ENCODE measurements at regions not wholly inside any gene's neighbourhood (a gene's known extent, or its start where the extent isn't known, plus 50 kb on each side); places are given as distances from the start of the nearest gene placed in this dataset.
A peak's percentile ranks its signal among the peaks of the same experiment; 100 is the strongest.

- ChIA-PET CTCF (no interaction called here), POLR2A (ENCODE audit: unreplicated experiment) (no interaction called here)
- Histone ChIP-seq H3K4me2 (no peak overlapping the region), H3F3A (ENCODE audit: insufficient read depth, low read depth) (no peaks in the 10 kb centered on the region), H3K9me2 (ENCODE audit: insufficient read depth) (no peaks in the 10 kb centered on the region), H2AFZ (no peak overlapping the region), H3K9me3 (ENCODE audit: insufficient read depth, low read depth) (no peaks in the 10 kb centered on the region), H3K27me3 (ENCODE audit: insufficient read depth, low read depth) (no peaks in the 10 kb centered on the region), H3K36me3 (ENCODE audit: low read depth) (no peaks in the 10 kb centered on the region), H3K27ac (no peak overlapping the region), H3K79me2 (ENCODE audit: low read depth) (no peaks in the 10 kb centered on the region), H3K4me1 (replicated peaks; ENCODE audit: insufficient read depth) (no peaks in the 10 kb centered on the region), H4K20me1 (ENCODE audit: insufficient read depth) (no peaks in the 10 kb centered on the region), H3K4me3 (no peak overlapping the region)
- no peak for TF ChIP-seq EZH2 (IDR thresholded peaks at IDR 0.05; ENCODE audit: low read depth)
- no peak for TF ChIP-seq CTCF (conservative IDR thresholded peaks at IDR 0.05)
- no TSS peak for BruUV-seq (replicated peaks)
- intact Hi-C loops (cut with micrococcal nuclease; ENCODE audit: unreplicated experiment): no loop called here
- DNase-seq: no peak
Observed at GRCh38 chr2:189268763-189269162, 89.2 kb upstream of the COL5A2 start.

- Histone ChIP-seq H3K9me3 (ENCODE audit: insufficient read depth, low read depth) (no peaks in the 10 kb centered on the region), H4K20me1 (ENCODE audit: insufficient read depth) (no peaks in the 10 kb centered on the region), H3K4me3 (no peak overlapping the region), H3K9me2 (ENCODE audit: insufficient read depth) (no peaks in the 10 kb centered on the region), H2AFZ (no peak overlapping the region), H3F3A (ENCODE audit: insufficient read depth, low read depth) (no peaks in the 10 kb centered on the region), H3K79me2 (ENCODE audit: low read depth) (no peaks in the 10 kb centered on the region), H3K27ac (no peak overlapping the region), H3K4me1 (replicated peaks; ENCODE audit: insufficient read depth) (0 out of 2 replicates have a peak, but pooled peaks cover 3% of the 10 kb centered on the region), H3K36me3 (ENCODE audit: low read depth) (no peaks in the 10 kb centered on the region), H3K27me3 (ENCODE audit: insufficient read depth, low read depth) (no peaks in the 10 kb centered on the region), H3K4me2 (no peak overlapping the region)
- DNase-seq: no peak
- intact Hi-C loops (cut with micrococcal nuclease; ENCODE audit: unreplicated experiment): no loop called here
- no TSS peak for BruUV-seq (replicated peaks)
- POLR2A ChIA-PET (ENCODE audit: unreplicated experiment): no interaction called here
- TF ChIP-seq EZH2 (IDR thresholded peaks at IDR 0.05; ENCODE audit: low read depth): no peak
- no peak for TF ChIP-seq CTCF (conservative IDR thresholded peaks at IDR 0.05)
- CTCF ChIA-PET: no interaction called here
Observed at GRCh38 chr2:189273734-189274133, 94.2 kb upstream of the COL5A2 start.

- Histone ChIP-seq H3K9me3 (ENCODE audit: insufficient read depth, low read depth) (no peaks in the 10 kb centered on the region), H3K9me2 (ENCODE audit: insufficient read depth) (no peaks in the 10 kb centered on the region), H3F3A (ENCODE audit: insufficient read depth, low read depth) (no peaks in the 10 kb centered on the region), H3K4me3 (no peak overlapping the region), H3K4me2 (no peak overlapping the region), H4K20me1 (ENCODE audit: insufficient read depth) (no peaks in the 10 kb centered on the region), H3K27me3 (ENCODE audit: insufficient read depth, low read depth) (no peaks in the 10 kb centered on the region), H3K36me3 (ENCODE audit: low read depth) (no peaks in the 10 kb centered on the region), H3K4me1 (replicated peaks; ENCODE audit: insufficient read depth) (0 out of 2 replicates have a peak, but pooled peaks cover 3% of the 10 kb centered on the region), H2AFZ (no peak overlapping the region), H3K79me2 (ENCODE audit: low read depth) (no peaks in the 10 kb centered on the region), H3K27ac (no peak overlapping the region)
- ChIA-PET POLR2A (ENCODE audit: unreplicated experiment) (no interaction called here), CTCF (no interaction called here)
- intact Hi-C loops (cut with micrococcal nuclease; ENCODE audit: unreplicated experiment): no loop called here
- TF ChIP-seq EZH2 (IDR thresholded peaks at IDR 0.05; ENCODE audit: low read depth): no peak
- no TSS peak for BruUV-seq (replicated peaks)
- no peak for DNase-seq
Observed at GRCh38 chr2:189274361-189274760, 94.8 kb upstream of the COL5A2 start.

GRCh38 chr2:189276277-189276676 is 96.7 kb upstream of the COL5A2 start:
- BruUV-seq (replicated peaks): no TSS peak
- Histone ChIP-seq H3K79me2 (ENCODE audit: low read depth) (no peaks in the 10 kb centered on the region), H3K27me3 (ENCODE audit: insufficient read depth, low read depth) (no peaks in the 10 kb centered on the region), H3K4me2 (no peak overlapping the region), H3F3A (ENCODE audit: insufficient read depth, low read depth) (no peaks in the 10 kb centered on the region), H3K4me3 (no peak overlapping the region), H3K9me3 (ENCODE audit: insufficient read depth, low read depth) (no peaks in the 10 kb centered on the region), H3K9me2 (ENCODE audit: insufficient read depth) (no peaks in the 10 kb centered on the region), H3K27ac (no peak overlapping the region), H2AFZ (peak overlapping the region; percentile 63; the same call in 1 of the 2 replicates), H4K20me1 (ENCODE audit: insufficient read depth) (no peaks in the 10 kb centered on the region), H3K4me1 (replicated peaks; ENCODE audit: insufficient read depth) (0 out of 2 replicates have a peak, but pooled peaks cover 3% of the 10 kb centered on the region), H3K36me3 (ENCODE audit: low read depth) (no peaks in the 10 kb centered on the region)
- peak in 1 of 2 experiments; percentile 65 for DNase-seq
- intact Hi-C loops (cut with micrococcal nuclease; ENCODE audit: unreplicated experiment): no loop called here
- ChIA-PET CTCF (no interaction called here), POLR2A (ENCODE audit: unreplicated experiment) (no interaction called here)
- no peak for TF ChIP-seq EZH2 (IDR thresholded peaks at IDR 0.05; ENCODE audit: low read depth)
- no peak for TF ChIP-seq CTCF (conservative IDR thresholded peaks at IDR 0.05)

All from PC-9 (cell line).